GM12878 (cell line): ENCODE measurements at regions not wholly inside any gene's neighbourhood (a gene's known extent, or its start where the extent isn't known, plus 50 kb on each side); places are given as distances from the start of the nearest gene placed in this dataset.

ENCODE experiments used
- ATAC-seq: fragments of 200-7000 bp; cut with Tn5 transposase; 3 replicates; pipeline ENCODE4 v1.9.1; 2020; ENCODE audit warnings: mild to moderate bottlenecking, moderate library complexity
- BruUV-seq: library from RNA; stranded (reverse); fragments of 400-500 nt; replicated peaks from 2 replicates; lab custom pipeline; 2021; lab: Mats Ljungman, UMichigan
- CTCF ChIA-PET: fragments of 300-600 bp; sonication (Branson Sonifier 250); formaldehyde crosslinking; extraction: SDS; loops from one replicate; lab custom pipeline; 2021; ENCODE audit warnings: inconsistent platforms; lab: Yijun Ruan, JAX
- POLR2A ChIA-PET: fragments of 350-600 bp; formaldehyde crosslinking; extraction: SDS; loops from one replicate; lab custom pipeline; 2021; ENCODE audit warnings: inconsistent platforms; lab: Charles Lee
- RAD21 ChIA-PET: fragments of 300-600 bp; sonication (Branson Sonifier 250); formaldehyde crosslinking; loops from one replicate; lab custom pipeline; 2023; ENCODE audit warnings: antibody characterized with exemption; ENCODE audit not compliant: unreplicated experiment; lab: Charles Lee
- SMC1A ChIA-PET: fragments of 300-600 bp; sonication (Branson Sonifier 250); formaldehyde crosslinking; loops from one replicate; lab custom pipeline; 2023; ENCODE audit not compliant: unreplicated experiment, uncharacterized antibody; lab: Charles Lee
- DNase-seq: peaks from one replicate; pipeline ENCODE4 v3.0.0-alpha.2; 2011; ENCODE audit warnings: low read depth, low spot score
- FAIRE-seq: peaks from 3 replicates; lab custom pipeline; 2011; peaks lifted over from hg19 to GRCh38; lab: Jason Lieb, UNC
- H2AFZ ChIP-seq: 2 replicates; pipeline ENCODE4 v1.6.0; 2011; ENCODE audit warnings: low read depth, low read length, control low read depth; ENCODE audit not compliant: control insufficient read depth
- H3K27ac ChIP-seq: 2 replicates; pipeline ENCODE4 v1.5.1; 2011; ENCODE audit warnings: control low read depth; ENCODE audit not compliant: control insufficient read depth, insufficient read depth
- H3K27me3 ChIP-seq, 2 experiments: replicated peaks in 1 of 2; 2 replicates each; pipeline versions ENCODE4 v1.6.0 to v1.6.1; 2011; ENCODE audit warnings: low read length in 1 of 2; ENCODE audit not compliant: control insufficient read depth in 2 of 2, insufficient read depth in 2 of 2
- H3K36me3 ChIP-seq, 2 experiments: 2 replicates each; pipeline ENCODE4 v1.5.1; 2011; ENCODE audit warnings: low read length in 1 of 2; ENCODE audit not compliant: control insufficient read depth in 2 of 2, insufficient read depth in 2 of 2
- H3K4me1 ChIP-seq: 2 replicates; pipeline ENCODE4 v1.6.1; 2011; ENCODE audit warnings: mild to moderate bottlenecking, low read length, moderate library complexity, mixed read lengths; ENCODE audit not compliant: control insufficient read depth, insufficient read depth
- H3K4me2 ChIP-seq: 2 replicates; pipeline ENCODE4 v1.6.0; 2011; ENCODE audit warnings: control low read depth; ENCODE audit not compliant: control insufficient read depth, insufficient read depth
- H3K4me3 ChIP-seq: fragments of 200-600 bp; sonication (generic); 2 replicates; pipeline ENCODE4 v1.5.1; 2016
- H3K79me2 ChIP-seq: 2 replicates; pipeline ENCODE4 v1.6.0; 2011; ENCODE audit warnings: low read length; ENCODE audit not compliant: control insufficient read depth, insufficient read depth
- H3K9ac ChIP-seq: 2 replicates; pipeline ENCODE4 v1.8.0; 2011; ENCODE audit warnings: low read length, control low read depth, mixed read lengths; ENCODE audit not compliant: control insufficient read depth, insufficient read depth
- H3K9me3 ChIP-seq: replicated peaks from 3 replicates; pipeline ENCODE4 v1.5.1; 2011; ENCODE audit warnings: mild to moderate bottlenecking, low read length; ENCODE audit not compliant: control insufficient read depth, insufficient read depth
- H4K20me1 ChIP-seq: 2 replicates; pipeline ENCODE4 v1.6.0; 2011; ENCODE audit not compliant: control insufficient read depth, insufficient read depth
- CEBPB ChIP-seq, 2 experiments: fragments of 150-350 bp in 1 of 2; IDR thresholded peaks; 2 replicates each; pipeline ENCODE4 v1.6.1; 2012 to 2014; ENCODE audit warnings: low read depth in 2 of 2, low read length in 2 of 2, borderline replicate concordance in 1 of 2, inconsistent platforms in 1 of 2
- PAX5 ChIP-seq: IDR thresholded peaks from 2 replicates; pipeline ENCODE4 v1.6.1; 2011; ENCODE audit warnings: low read depth, low read length, borderline replicate concordance
- POLR2AphosphoS2 ChIP-seq: IDR thresholded peaks from 2 replicates; pipeline ENCODE4 v1.6.1; 2011; ENCODE audit warnings: low read depth, mild to moderate bottlenecking, low read length, improper control_type of control experiment, moderate library complexity
- RBBP5 ChIP-seq: fragments of 200-600 bp; sonication (generic); conservative IDR thresholded peaks from 2 replicates; pipeline ENCODE4 v1.6.1; 2016
- SIN3A ChIP-seq: IDR thresholded peaks from 2 replicates; pipeline ENCODE4 v1.6.1; 2012; ENCODE audit warnings: low read depth, low read length, improper control_type of control experiment
- SUZ12 ChIP-seq: fragments of 200-600 bp; sonication (generic); IDR thresholded peaks from one replicate; pipeline ENCODE4 v1.6.1; 2018; ENCODE audit warnings: antibody characterized with exemption, mild to moderate bottlenecking; ENCODE audit not compliant: unreplicated experiment
- WGBS: methylation state at CpG from one replicate; pipeline ENCODE4 v1.1.6; 2016; ENCODE audit warnings: low lambda C conversion rate; ENCODE audit not compliant: insufficient replicate concordance, insufficient coverage; ENCODE audit errors: missing lambda C conversion rate; 5-methylcytosine and 5-hydroxymethylcytosine counted together
- in situ Hi-C: fragments of 300-500 bp; cut with MboI; formaldehyde crosslinking; loops from 9 replicates; pipeline ENCODE4 v1.14.3; 2018; ENCODE audit warnings: mixed read lengths
- intact Hi-C: fragments of 100-400 bp; cut with micrococcal nuclease; formaldehyde crosslinking; loops from one replicate; pipeline ENCODE4 v1.14.2; 2022; ENCODE audit not compliant: unreplicated experiment
- TF ChIP-seq, protein P1 (sequence below): fragments of 450-650 bp; formaldehyde crosslinking; IDR thresholded peaks from 2 replicates; pipeline ENCODE4 v1.5.0; 2022; ENCODE audit warnings: mild to moderate bottlenecking, missing genetic modification characterization

DNA sequence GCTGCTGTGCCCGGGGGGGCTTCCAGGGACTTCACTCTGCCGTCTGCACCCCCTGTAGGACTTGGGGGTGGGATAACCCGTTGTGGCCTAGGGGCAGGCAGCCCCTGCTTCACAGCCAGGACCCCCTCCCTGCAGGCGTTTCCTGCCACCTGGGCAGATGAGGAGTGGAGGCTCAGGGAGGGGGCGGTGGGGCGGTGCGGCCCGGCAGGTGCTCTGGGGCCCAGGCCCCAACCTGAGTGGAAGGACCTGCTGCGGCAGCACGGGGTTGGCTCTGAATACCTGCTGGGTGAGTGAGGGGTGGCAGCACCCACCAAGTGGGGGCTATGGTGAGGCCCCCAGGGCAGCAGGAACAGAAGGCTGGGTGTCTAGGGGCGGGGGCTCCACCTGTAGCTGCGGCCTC, 78.6 kb upstream of the TTC34 start:
- ChIA-PET POLR2A (no interaction called here), SMC1A (no interaction called here), CTCF (no interaction called here), RAD21 (no interaction called here)
- Histone ChIP-seq H3K79me2 (no peaks in the 10 kb centered on the region), H3K9ac (no peak overlapping the region), H3K9me3 (no peaks in the 10 kb centered on the region; the same call in 2 of the 3 replicates), H3K27ac (no peak overlapping the region), H4K20me1 (no peaks in the 10 kb centered on the region), H3K4me1 (no peaks in the 10 kb centered on the region), H2AFZ (no peak overlapping the region), H3K4me3 (no peak overlapping the region), H3K27me3 (no peaks in the 10 kb centered on the region), H3K36me3 (no peaks in the 10 kb centered on the region), H3K4me2 (no peak overlapping the region)
- ATAC-seq, result no peak
- WGBS, result 27% methylated on average over 5 of the region's 12 CpGs
- intact Hi-C loops, result no loop called here
- no TSS peak for BruUV-seq
- DNase-seq, result no peak
- TF ChIP-seq, protein P1, sequence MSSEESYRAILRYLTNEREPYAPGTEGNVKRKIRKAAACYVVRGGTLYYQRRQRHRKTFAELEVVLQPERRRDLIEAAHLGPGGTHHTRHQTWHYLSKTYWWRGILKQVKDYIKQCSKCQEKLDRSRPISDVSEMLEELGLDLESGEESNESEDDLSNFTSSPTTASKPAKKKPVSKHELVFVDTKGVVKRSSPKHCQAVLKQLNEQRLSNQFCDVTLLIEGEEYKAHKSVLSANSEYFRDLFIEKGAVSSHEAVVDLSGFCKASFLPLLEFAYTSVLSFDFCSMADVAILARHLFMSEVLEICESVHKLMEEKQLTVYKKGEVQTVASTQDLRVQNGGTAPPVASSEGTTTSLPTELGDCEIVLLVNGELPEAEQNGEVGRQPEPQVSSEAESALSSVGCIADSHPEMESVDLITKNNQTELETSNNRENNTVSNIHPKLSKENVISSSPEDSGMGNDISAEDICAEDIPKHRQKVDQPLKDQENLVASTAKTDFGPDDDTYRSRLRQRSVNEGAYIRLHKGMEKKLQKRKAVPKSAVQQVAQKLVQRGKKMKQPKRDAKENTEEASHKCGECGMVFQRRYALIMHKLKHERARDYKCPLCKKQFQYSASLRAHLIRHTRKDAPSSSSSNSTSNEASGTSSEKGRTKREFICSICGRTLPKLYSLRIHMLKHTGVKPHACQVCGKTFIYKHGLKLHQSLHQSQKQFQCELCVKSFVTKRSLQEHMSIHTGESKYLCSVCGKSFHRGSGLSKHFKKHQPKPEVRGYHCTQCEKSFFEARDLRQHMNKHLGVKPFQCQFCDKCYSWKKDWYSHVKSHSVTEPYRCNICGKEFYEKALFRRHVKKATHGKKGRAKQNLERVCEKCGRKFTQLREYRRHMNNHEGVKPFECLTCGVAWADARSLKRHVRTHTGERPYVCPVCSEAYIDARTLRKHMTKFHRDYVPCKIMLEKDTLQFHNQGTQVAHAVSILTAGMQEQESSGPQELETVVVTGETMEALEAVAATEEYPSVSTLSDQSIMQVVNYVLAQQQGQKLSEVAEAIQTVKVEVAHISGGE (CRISPR knock-in tag), result no peak
- no peak for TF ChIP-seq SUZ12
- TF ChIP-seq CEBPB (IDR thresholded peaks at IDR 0.05; ENCODE audit: borderline replicate concordance in 1 of 2, low read depth in 2 of 2, low read length in 2 of 2), result no peak
- TF ChIP-seq RBBP5, result no peak
- no peak for TF ChIP-seq POLR2AphosphoS2
- TF ChIP-seq PAX5, result no peak
- TF ChIP-seq SIN3A, result no peak
- TF ChIP-seq, all 136 proteins: peak for 0
- FAIRE-seq, result no peak
- in situ Hi-C loops, result no loop called here
